Sigmoid colon (tissue), 6 donors: ENCODE measurements at regions not wholly inside any gene's neighbourhood (a gene's known extent, or its start where the extent isn't known, plus 50 kb on each side); places are given as distances from the start of the nearest gene placed in this dataset.

ENCODE experiments used
- DNase-seq: peaks from one replicate; pipeline ENCODE4 v3.0.0-alpha.2; 2019
- H3K27ac ChIP-seq, 4 donors: fragments of 200-600 bp; sonication (generic); one replicate each; pipeline ENCODE4 v1.5.1; 2016 to 2019; ENCODE audit warnings: mild to moderate bottlenecking in 1 of 4
- H3K27me3 ChIP-seq, 3 donors: fragments of 200-600 bp; sonication (generic); one replicate each; pipeline ENCODE4 v1.5.1; 2019; ENCODE audit warnings: mild to moderate bottlenecking in 1 of 3
- H3K36me3 ChIP-seq, 4 donors: fragments of 200-600 bp; sonication (generic); one replicate each; pipeline ENCODE4 v1.5.1; 2016 to 2019
- H3K4me1 ChIP-seq, 4 donors: fragments of 200-600 bp; sonication (generic); one replicate each; pipeline ENCODE4 v1.5.1; 2017 to 2019
- H3K4me3 ChIP-seq, 4 donors: fragments of 200-600 bp; sonication (generic); one replicate each; pipeline ENCODE4 v1.5.1; 2017 to 2019; ENCODE audit warnings: mild to moderate bottlenecking in 2 of 4, moderate library complexity in 1 of 4
- H3K9me3 ChIP-seq, 4 donors: fragments of 200-600 bp in 3 of 4; sonication (generic) in 3 of 4; one replicate each; pipeline versions ENCODE4 v1.5.1 to v1.6.1; 2013 to 2019
- CTCF ChIP-seq, 4 experiments: fragments of 450-650 bp in 3 of 4; fragments of 200-600 bp in 1 of 4; IDR thresholded peaks; one replicate each; pipeline ENCODE4 v1.5.1; 2016 to 2019; ENCODE audit warnings: antibody characterized with exemption in 4 of 4, mild to moderate bottlenecking in 3 of 4, moderate library complexity in 2 of 4
- EP300 ChIP-seq, 4 donors: sonication (generic); formaldehyde crosslinking; IDR thresholded peaks; one replicate each; pipeline ENCODE4 v1.6.1; 2017; ENCODE audit warnings: antibody characterized with exemption in 4 of 4
- POLR2A ChIP-seq, 2 donors: fragments of 450-650 bp; IDR thresholded peaks; one replicate each; pipeline ENCODE4 v1.6.1; 2016; ENCODE audit warnings: antibody characterized with exemption in 2 of 2, mild to moderate bottlenecking in 2 of 2, moderate library complexity in 2 of 2
- POLR2AphosphoS5 ChIP-seq, 4 donors: sonication (generic); formaldehyde crosslinking; IDR thresholded peaks; one replicate each; pipeline ENCODE4 v1.6.1; 2017; ENCODE audit warnings: antibody characterized with exemption in 4 of 4
- WGBS, 2 donors: extraction: QIAGEN DNeasy Blood & Tissue Kit; methylation state at CpG; one replicate each; pipeline ENCODE4 v1.1.7; 2013; 5-methylcytosine and 5-hydroxymethylcytosine counted together
- intact Hi-C: fragments of 100-400 bp; cut with DNase I; formaldehyde crosslinking; loops from one replicate; pipeline ENCODE4 v1.15.1; 2023
- donor health status: healthy with polysubstance abuse.
- donor health status: healthy.

DNA sequence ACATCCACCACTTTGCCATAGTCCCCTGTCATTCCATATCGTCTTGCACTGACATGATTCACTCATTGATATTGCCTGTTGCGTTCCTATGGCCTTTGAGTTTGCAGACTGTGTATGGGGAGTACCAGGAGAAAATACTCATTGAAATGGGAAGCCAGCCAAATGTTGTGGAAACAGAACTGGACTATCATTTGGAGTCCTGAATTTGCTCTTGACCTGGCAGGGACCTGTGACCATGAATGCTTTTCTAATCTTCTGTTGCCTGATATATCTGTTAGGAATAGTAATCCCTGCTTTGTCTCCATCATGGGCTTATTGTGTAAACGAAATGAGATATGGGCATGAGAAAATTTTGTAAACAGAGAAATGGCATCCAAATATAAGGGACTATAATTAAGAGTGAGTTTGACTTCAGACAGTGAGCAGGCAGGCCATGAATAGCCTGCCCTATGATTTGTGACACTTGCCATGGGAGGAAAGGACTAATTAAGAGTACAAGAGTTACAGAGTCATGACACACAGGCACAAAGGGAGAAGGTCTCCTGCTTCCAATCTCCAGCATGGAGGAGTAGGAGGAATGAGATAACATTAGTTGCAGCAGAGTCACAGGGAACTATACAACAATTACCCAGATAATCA lies 572.9 kb upstream of the SGCD start:
- Histone ChIP-seq H3K9me3 (no peaks in the 10 kb centered on the region), H3K4me3 (no peak overlapping the region), H3K4me1 (no peaks in the 10 kb centered on the region), H3K36me3 (no peaks in the 10 kb centered on the region), H3K27ac (no peak overlapping the region), H3K27me3 (no peaks in the 10 kb centered on the region)
- 50 to 60% methylated on average over 3 of the region's 3 CpGs for WGBS, 2 donors
- no peak for DNase-seq
- no peak for TF ChIP-seq CTCF (IDR thresholded peaks at IDR 0.05)
- TF ChIP-seq POLR2A (IDR thresholded peaks at IDR 0.05) = no peak
- no peak for TF ChIP-seq POLR2AphosphoS5 (IDR thresholded peaks at IDR 0.05)
- no peak for TF ChIP-seq EP300 (IDR thresholded peaks at IDR 0.05)
- intact Hi-C loops = no loop called here

DNA sequence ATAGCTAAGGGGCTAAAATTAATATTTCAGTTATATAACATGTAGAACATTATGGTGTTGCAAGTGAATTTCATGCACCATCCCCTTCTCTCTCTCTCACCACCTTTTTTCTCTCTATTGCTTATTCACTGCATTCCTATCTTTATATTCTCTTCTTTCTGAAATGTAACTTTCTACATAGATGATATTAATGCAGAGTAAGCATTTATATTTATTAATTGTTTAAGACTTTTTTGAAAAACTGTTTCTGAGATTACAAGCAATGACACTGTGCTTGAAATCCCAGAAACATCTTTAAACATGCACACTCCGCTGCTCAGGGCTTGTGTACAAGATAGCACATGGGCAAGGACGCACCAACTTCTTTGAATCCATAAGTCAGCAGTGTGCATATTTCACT lies 567.7 kb upstream of the SGCD start:
- no peak for TF ChIP-seq POLR2AphosphoS5 (IDR thresholded peaks at IDR 0.05)
- TF ChIP-seq POLR2A (IDR thresholded peaks at IDR 0.05) = no peak
- TF ChIP-seq CTCF (IDR thresholded peaks at IDR 0.05) = no peak
- TF ChIP-seq EP300 (IDR thresholded peaks at IDR 0.05) = no peak
- intact Hi-C loops = no loop called here

GRCh38 chr5:155759984-155760383 lies 567.0 kb upstream of the SGCD start:
- Histone ChIP-seq H3K36me3 (no peaks in the 10 kb centered on the region), H3K27me3 (no peaks in the 10 kb centered on the region), H3K4me1 (no peaks in the 10 kb centered on the region), H3K4me3 (no peak overlapping the region), H3K27ac (no peak overlapping the region), H3K9me3 (no peaks in the 10 kb centered on the region)
- DNase-seq = no peak
- intact Hi-C loops = no loop called here
- TF ChIP-seq POLR2A (IDR thresholded peaks at IDR 0.05) (no peak), CTCF (IDR thresholded peaks at IDR 0.05) (no peak), EP300 (IDR thresholded peaks at IDR 0.05) (no peak), POLR2AphosphoS5 (IDR thresholded peaks at IDR 0.05) (no peak)

More for the DNA sequence above, 567.7 kb upstream of the SGCD start:
- H3K9me3 ChIP-seq = no peaks in the 10 kb centered on the region
- H3K27me3 ChIP-seq = no peaks in the 10 kb centered on the region
- no peak overlapping the region for H3K27ac ChIP-seq
- no peaks in the 10 kb centered on the region for H3K4me1 ChIP-seq
- 91 to 96% methylated on average over 2 of the region's 2 CpGs for WGBS, 2 donors
- no peaks in the 10 kb centered on the region for H3K36me3 ChIP-seq
- no peak for DNase-seq
- no peak overlapping the region for H3K4me3 ChIP-seq

DNA sequence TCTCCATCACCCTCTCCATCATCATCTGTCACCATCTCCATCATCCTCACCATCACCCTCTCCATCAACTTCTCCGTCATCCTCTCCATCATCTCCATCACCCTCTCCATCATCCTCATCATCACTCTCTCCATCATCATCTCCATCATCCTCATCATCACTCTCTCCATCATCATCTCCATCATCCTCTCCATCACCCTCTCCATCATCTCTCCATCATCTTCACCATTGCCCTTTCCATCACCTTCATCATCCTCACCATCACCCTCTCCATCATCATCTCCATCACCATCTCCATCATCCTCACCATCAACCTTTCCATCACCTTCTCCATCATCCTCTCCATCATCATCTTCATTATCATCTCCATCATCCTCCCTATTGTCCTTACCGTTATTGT lies 565.5 kb upstream of the SGCD start:
- TF ChIP-seq POLR2AphosphoS5 (IDR thresholded peaks at IDR 0.05) (no peak), EP300 (IDR thresholded peaks at IDR 0.05) (no peak), POLR2A (IDR thresholded peaks at IDR 0.05) (no peak), CTCF (IDR thresholded peaks at IDR 0.05) (no peak)
- intact Hi-C loops = no loop called here
- DNase-seq = no peak
- no peaks in the 10 kb centered on the region for H3K27me3 ChIP-seq
- H3K4me3 ChIP-seq = no peak overlapping the region
- H3K36me3 ChIP-seq = no peaks in the 10 kb centered on the region
- WGBS, 2 donors = 73 to 96% methylated on average over 2 of the region's 2 CpGs
- no peaks in the 10 kb centered on the region for H3K9me3 ChIP-seq
- H3K27ac ChIP-seq = no peak overlapping the region
- H3K4me1 ChIP-seq = no peaks in the 10 kb centered on the region

GRCh38 chr5:155765715-155766114 lies 561.2 kb upstream of the SGCD start:
- Histone ChIP-seq H3K27me3 (no peaks in the 10 kb centered on the region), H3K27ac (no peak overlapping the region), H3K36me3 (no peaks in the 10 kb centered on the region), H3K4me3 (no peak overlapping the region), H3K4me1 (no peaks in the 10 kb centered on the region), H3K9me3 (no peaks in the 10 kb centered on the region)
- intact Hi-C loops = no loop called here
- no peak for TF ChIP-seq CTCF (IDR thresholded peaks at IDR 0.05)
- no peak for TF ChIP-seq EP300 (IDR thresholded peaks at IDR 0.05)
- TF ChIP-seq POLR2AphosphoS5 (IDR thresholded peaks at IDR 0.05) = no peak
- TF ChIP-seq POLR2A (IDR thresholded peaks at IDR 0.05) = no peak
- DNase-seq = no peak
- WGBS, 2 donors = 55 to 80% methylated on average over 2 of the region's 2 CpGs
